ENCODE measurements at regions not wholly inside any gene's neighbourhood (a gene's known extent, or its start where the extent isn't known, plus 50 kb on each side); places are given as distances from the start of the nearest gene placed in this dataset.

GRCh38 chrX:39508300-39508692, 589.5 kb downstream of the BCOR start:
- Histone ChIP-seq H3K4me2 (ENCODE audit: low read depth, low read length) (no peak overlapping the region), H3K14ac (replicated peaks; ENCODE audit: low read depth, low read length) (no peak overlapping the region), H4K91ac (ENCODE audit: insufficient read depth, low read depth, low read length) (no peak overlapping the region), H3K4me3 (ENCODE audit: insufficient read depth, low read depth, low read length) (no peak overlapping the region), H2BK20ac (ENCODE audit: low read depth, low read length) (no peak overlapping the region), H2AK5ac (ENCODE audit: low read depth, low read length) (no peak overlapping the region), H3K36me3 (ENCODE audit: control insufficient read depth, insufficient read depth, low read length) (no peaks in the 10 kb centered on the region), H4K8ac (ENCODE audit: low read depth in 2 of 2, low read length in 2 of 2) (no peak overlapping the region), H2AK9ac (replicated peaks; ENCODE audit: low read depth, low read length, poor library complexity) (no peak overlapping the region), H3K9me3 (ENCODE audit: control insufficient read depth, insufficient read depth, low read length) (peaks cover 18% of the 10 kb centered on the region), H3K9ac (ENCODE audit: low read depth, low read length) (no peak overlapping the region), H4K5ac (ENCODE audit: low read depth, low read length) (no peak overlapping the region), H2BK15ac (ENCODE audit: low read depth, low read length) (no peak overlapping the region), H3K4me1 (ENCODE audit: control insufficient read depth, insufficient read depth, low read length) (no peaks in the 10 kb centered on the region), H3K56ac (ENCODE audit: extremely low read depth, insufficient read depth, low read length) (no peak overlapping the region), H3K27me3 (ENCODE audit: control insufficient read depth, insufficient read depth, low read length) (peaks cover 6% of the 10 kb centered on the region), H2AFZ (replicated peaks; ENCODE audit: low read length, poor library complexity) (no peak overlapping the region), H2BK5ac (ENCODE audit: low read depth, low read length, poor library complexity, severe bottlenecking) (no peak overlapping the region), H3K4ac (ENCODE audit: low read depth, low read length) (no peak overlapping the region), H3K27ac (ENCODE audit: insufficient read depth, low read length) (no peak overlapping the region), H3K79me1 (ENCODE audit: low read depth in 1 of 2, low read length in 2 of 2) (no peaks in the 10 kb centered on the region), H3K23ac (ENCODE audit: low read depth, low read length) (no peak overlapping the region), H3K9me1 (ENCODE audit: insufficient read depth, low read length) (no peaks in the 10 kb centered on the region), H2BK120ac (ENCODE audit: low read depth, low read length) (no peak overlapping the region), H3K18ac (ENCODE audit: low read depth, low read length) (no peak overlapping the region), H4K20me1 (ENCODE audit: insufficient read depth, low read length) (no peaks in the 10 kb centered on the region)
- intact Hi-C loops (cut with micrococcal nuclease) (no loop called here), dilution Hi-C loops (cut with HindIII; ENCODE audit: low sequenced_read_pairs, unreplicated experiment) (no loop called here), in situ Hi-C loops (cut with MboI; ENCODE audit: low sequenced_read_pairs) (no loop called here)
- no TSS peak for BruUV-seq (replicated peaks)
- ATAC-seq (ENCODE audit: low read depth) (no peak), DNase-seq (no peak)
- CTCF ChIA-PET = no interaction called here
- TF ChIP-seq USF2 (IDR thresholded peaks at IDR 0.05; ENCODE audit: low read depth, low read length) (no peak), NFE2L2 (IDR thresholded peaks at IDR 0.05; ENCODE audit: low read depth, low read length) (no peak), MXI1 (IDR thresholded peaks at IDR 0.05; ENCODE audit: borderline replicate concordance, low read depth, low read length) (no peak), CTCF (conservative IDR thresholded peaks at IDR 0.05; ENCODE audit: low read depth, low read length) (no peak), CHD1 (IDR thresholded peaks at IDR 0.05; ENCODE audit: low read depth, low read length) (no peak), BHLHE40 (IDR thresholded peaks at IDR 0.05; ENCODE audit: low read depth, low read length) (no peak), SMC3 (IDR thresholded peaks at IDR 0.05; ENCODE audit: low read depth, low read length) (no peak), RAD21 (IDR thresholded peaks at IDR 0.05; ENCODE audit: low read length) (no peak)
- POLR2A ChIA-PET (ENCODE audit: unreplicated experiment) = no interaction called here
- 50% methylated on average over 2 of the region's 4 CpGs; no CpG with 5 or more reads in 1 of the 2 experiments for WGBS, 2 experiments (ENCODE audit: extremely low coverage in 2 of 2, insufficient read length in 1 of 2)

All from IMR-90 (cell line).